C4-2B (cell line): ENCODE measurements at regions not wholly inside any gene's neighbourhood (a gene's known extent, or its start where the extent isn't known, plus 50 kb on each side); places are given as distances from the start of the nearest gene placed in this dataset.

Experiments
- H3K27ac ChIP-seq: fragments of 450-650 bp; 2 replicates; pipeline ENCODE4 v1.5.1; 2017
- CTCF ChIP-seq: fragments of 450-650 bp; conservative IDR thresholded peaks from 2 replicates; pipeline ENCODE4 v1.5.1; 2017; ENCODE audit warnings: mild to moderate bottlenecking
- ZFX ChIP-seq: fragments of 450-650 bp; IDR thresholded peaks from 2 replicates; pipeline ENCODE4 v1.6.1; 2017

- no peak for TF ChIP-seq ZFX
- TF ChIP-seq CTCF = no peak
- no peak overlapping the region for H3K27ac ChIP-seq
Observed at GRCh38 chr13:78341032-78341431, 262.3 kb downstream of the POU4F1 start.

DNA sequence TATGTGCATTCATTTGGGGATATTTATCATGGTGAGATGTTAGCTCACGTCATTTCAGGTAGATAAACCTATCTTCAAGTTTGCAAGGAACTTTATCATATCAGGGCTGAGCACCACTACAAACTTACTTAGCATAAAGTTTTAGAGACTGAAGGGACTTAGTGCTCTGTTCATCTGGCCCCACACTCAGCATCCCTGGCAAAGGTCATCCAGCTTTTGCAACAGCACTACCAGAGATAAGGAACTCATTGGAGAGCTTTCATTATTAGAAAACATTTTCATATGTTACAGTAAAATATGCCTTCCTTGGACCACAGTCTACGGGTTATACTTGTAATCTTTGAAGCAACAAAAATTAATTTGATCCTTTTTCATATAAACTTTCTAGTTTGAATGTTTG is 263.4 kb downstream of the POU4F1 start:
- TF ChIP-seq ZFX (no peak), CTCF (no peak)

GRCh38 chr13:78334059-78334458 is 269.3 kb downstream of the POU4F1 start:
- TF ChIP-seq ZFX (no peak), CTCF (no peak)
- H3K27ac ChIP-seq = no peak overlapping the region

More for the DNA sequence above, 263.4 kb downstream of the POU4F1 start:
- no peak overlapping the region for H3K27ac ChIP-seq

- H3K27ac ChIP-seq = no peak overlapping the region
- TF ChIP-seq CTCF (no peak), ZFX (no peak)
Observed at GRCh38 chr13:78326633-78327032, 276.7 kb downstream of the POU4F1 start.

DNA sequence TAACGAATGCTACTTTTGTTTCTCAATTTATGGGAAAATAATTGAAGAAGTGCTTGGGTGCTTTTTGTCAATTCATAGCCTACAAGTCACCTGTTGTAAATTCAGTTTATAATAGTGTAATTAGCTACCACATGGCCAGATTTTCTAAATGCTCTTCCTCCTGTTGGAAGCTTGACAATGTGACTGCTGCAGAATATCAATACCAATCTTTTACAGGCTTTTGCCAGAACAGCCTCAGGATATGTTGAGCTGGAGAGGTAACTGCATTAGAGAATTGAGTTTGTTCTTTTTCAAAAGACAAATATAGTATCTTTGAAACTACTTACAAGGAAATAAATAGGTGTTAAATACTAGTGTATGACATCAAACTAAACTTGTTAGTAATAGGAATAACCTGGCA is 277.8 kb downstream of the POU4F1 start:
- H3K27ac ChIP-seq = no peak overlapping the region
- TF ChIP-seq CTCF = no peak
- TF ChIP-seq ZFX = no peak

DNA sequence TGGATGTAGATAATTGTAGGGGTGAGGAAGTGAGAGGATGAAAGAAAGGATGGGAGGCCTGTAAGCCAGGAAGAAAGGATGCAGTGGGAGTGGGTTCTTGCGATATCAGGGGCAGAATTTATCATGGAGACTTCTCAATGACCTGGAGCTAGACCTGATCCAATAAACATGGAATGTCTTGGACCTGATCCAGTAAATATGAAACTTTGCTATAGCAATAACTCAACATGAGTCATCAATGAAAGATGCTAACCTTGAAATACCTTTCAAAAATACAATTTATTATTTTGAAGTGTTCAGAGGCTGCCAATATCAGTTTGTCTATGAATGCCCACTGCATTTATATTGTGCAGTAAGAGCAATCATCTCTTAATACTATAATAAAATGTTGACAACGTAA is 279.5 kb downstream of the POU4F1 start:
- H3K27ac ChIP-seq = no peak overlapping the region
- TF ChIP-seq ZFX = no peak

DNA sequence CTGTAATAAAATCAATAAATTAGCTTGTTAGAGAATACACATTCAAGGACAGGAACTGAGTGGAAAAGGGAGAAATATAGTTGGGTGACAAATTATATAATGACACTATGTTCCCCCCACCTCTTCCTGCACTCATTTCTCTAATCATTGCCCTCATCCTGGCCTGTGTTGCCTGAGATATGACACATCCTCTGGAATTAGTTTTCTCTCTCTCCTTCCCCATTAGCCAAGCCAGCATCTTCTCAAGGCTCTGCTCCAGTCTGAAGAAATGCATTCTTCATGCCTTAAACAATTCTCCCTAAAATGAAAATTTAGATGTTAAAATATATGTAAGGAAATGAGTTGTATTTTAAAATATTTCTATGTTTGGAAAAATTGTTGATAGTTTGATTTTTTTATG is 280.3 kb downstream of the POU4F1 start:
- H3K27ac ChIP-seq = no peak overlapping the region
- no peak for TF ChIP-seq ZFX

DNA sequence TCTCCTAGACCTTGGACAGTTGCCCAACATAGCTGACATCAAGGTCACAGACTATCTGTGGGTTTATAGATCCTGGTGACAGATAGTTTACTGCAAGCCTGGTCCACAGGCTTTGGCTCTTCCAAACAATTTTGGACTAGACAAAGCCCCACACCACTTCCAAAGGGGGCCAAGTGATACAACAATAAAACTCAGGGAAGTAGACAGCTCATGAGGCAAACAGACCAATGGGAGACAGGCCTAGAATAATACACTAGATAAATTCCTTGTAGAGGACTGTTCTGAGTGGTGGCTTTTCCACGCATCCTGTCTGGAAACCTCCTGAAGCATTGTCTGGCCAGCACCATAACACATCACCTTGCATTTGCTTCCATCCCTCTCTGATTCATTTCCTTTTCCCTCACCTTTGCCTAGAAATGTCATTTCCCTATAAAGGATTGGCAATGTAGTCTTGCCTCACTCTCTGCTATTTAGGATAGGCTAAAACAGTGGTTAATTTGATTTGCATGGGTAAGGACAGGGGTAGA is 284.2 kb downstream of the POU4F1 start:
- no peak overlapping the region for H3K27ac ChIP-seq
- TF ChIP-seq CTCF (no peak), ZFX (no peak)

- H3K27ac ChIP-seq = no peak overlapping the region
- TF ChIP-seq ZFX (no peak), CTCF (peak; percentile 54)
Observed at GRCh38 chr13:78317030-78317429, 286.3 kb downstream of the POU4F1 start.
